NCI-H128 (cell line): ENCODE measurements at regions not wholly inside any gene's neighbourhood (a gene's known extent, or its start where the extent isn't known, plus 50 kb on each side); places are given as distances from the start of the nearest gene placed in this dataset.
"Not testable (repeated sequence)": the region's sequence is repeated elsewhere in the genome, so short reads cannot be mapped to it uniquely, and the experiment has no call there.

ENCODE experiments used
- DNase-seq: peaks from one replicate; lab custom pipeline; 2025; ENCODE audit not compliant: unreplicated experiment; lab: John Stamatoyannopoulos, UW

GRCh38 chr4:156553659-156554058 is 417.9 kb downstream of the PDGFC start:
- no peak for DNase-seq

GRCh38 chr4:156547891-156548290 is 423.7 kb downstream of the PDGFC start:
- DNase-seq: no peak

GRCh38 chr4:156547439-156547838 is 424.2 kb downstream of the PDGFC start:
- no peak for DNase-seq

- no peak for DNase-seq
Observed at GRCh38 chr4:156545003-156545785, 426.4 kb downstream of the PDGFC start.

GRCh38 chr4:156539376-156539775 is 432.2 kb downstream of the PDGFC start:
- no peak for DNase-seq

GRCh38 chr4:156538651-156539257 is 432.8 kb downstream of the PDGFC start:
- no peak for DNase-seq

- DNase-seq: no peak
Observed at GRCh38 chr4:156538210-156538609, 433.4 kb downstream of the PDGFC start.

GRCh38 chr4:156537286-156537685 is 434.3 kb downstream of the PDGFC start:
- no peak for DNase-seq

- no peak for DNase-seq
Observed at GRCh38 chr4:156536661-156537060, 434.9 kb downstream of the PDGFC start.

GRCh38 chr4:156534205-156534604 is 437.4 kb downstream of the PDGFC start:
- no peak for DNase-seq

GRCh38 chr4:156528216-156528615 is 443.4 kb downstream of the PDGFC start:
- DNase-seq: no peak

- DNase-seq: no peak
Observed at GRCh38 chr4:156527237-156527993, 444.2 kb downstream of the PDGFC start.

- DNase-seq: no peak
Observed at GRCh38 chr4:156523991-156524390, 447.6 kb downstream of the PDGFC start.

GRCh38 chr4:156523492-156523891 is 448.1 kb downstream of the PDGFC start:
- DNase-seq: no peak

- DNase-seq: no peak
Observed at GRCh38 chr4:156521631-156522030, 450.0 kb downstream of the PDGFC start.

- DNase-seq: no peak
Observed at GRCh38 chr4:156517956-156518355, 453.6 kb downstream of the PDGFC start.

GRCh38 chr4:156517546-156517945 is 454.1 kb downstream of the PDGFC start:
- DNase-seq: no peak

GRCh38 chr4:156516698-156517097 is 454.9 kb downstream of the PDGFC start:
- no peak for DNase-seq

GRCh38 chr4:156515295-156515694 is 456.3 kb downstream of the PDGFC start:
- DNase-seq: no peak

- no peak for DNase-seq
Observed at GRCh38 chr4:156512622-156513021, 459.0 kb downstream of the PDGFC start.

GRCh38 chr4:156509921-156510320 is 461.7 kb downstream of the PDGFC start:
- DNase-seq: not testable (repeated sequence)
